Gastroesophageal sphincter (tissue), 3 donors: ENCODE measurements at regions not wholly inside any gene's neighbourhood (a gene's known extent, or its start where the extent isn't known, plus 50 kb on each side); places are given as distances from the start of the nearest gene placed in this dataset.

ENCODE experiments used
- CTCF ChIP-seq, 4 experiments: fragments of 200-600 bp in 2 of 4; fragments of 450-650 bp in 2 of 4; sonication (generic) in 1 of 4; IDR thresholded peaks; one replicate each; pipeline ENCODE4 v1.5.1; 2017 to 2019; ENCODE audit warnings: antibody characterized with exemption in 4 of 4, mild to moderate bottlenecking in 2 of 4, moderate library complexity in 2 of 4
- POLR2A ChIP-seq, 2 donors: fragments of 450-650 bp; IDR thresholded peaks; one replicate each; pipeline ENCODE4 v1.6.1; 2017; ENCODE audit warnings: antibody characterized with exemption in 2 of 2, mild to moderate bottlenecking in 2 of 2, moderate library complexity in 1 of 2
- POLR2AphosphoS5 ChIP-seq: sonication (generic); formaldehyde crosslinking; IDR thresholded peaks from one replicate; pipeline ENCODE4 v1.6.1; 2017; ENCODE audit warnings: antibody characterized with exemption

- no peak for TF ChIP-seq CTCF (IDR thresholded peaks at IDR 0.05)
- TF ChIP-seq POLR2AphosphoS5: no peak
- no peak for TF ChIP-seq POLR2A (IDR thresholded peaks at IDR 0.05)
These were observed 220.7 kb upstream of the DEFB112 start for GRCh38 chr6:50270415-50270814.
